Psoas muscle (tissue), 7 donors: ENCODE measurements at regions not wholly inside any gene's neighbourhood (a gene's known extent, or its start where the extent isn't known, plus 50 kb on each side); places are given as distances from the start of the nearest gene placed in this dataset.

Experiments used
- ATAC-seq, 4 donors: fragments of 200-7000 bp; cut with Tn5 transposase; one replicate each; pipeline ENCODE4 v1.9.1; 2020; ENCODE audit warnings: moderate library complexity in 3 of 4, mild to moderate bottlenecking in 2 of 4
- DNase-seq, 2 donors: peaks; one replicate each; pipeline ENCODE4 v3.0.0-alpha.2; 2020
- H3K27ac ChIP-seq: fragments of 200-600 bp; one replicate; pipeline ENCODE4 v1.8.0; 2022
- H3K27me3 ChIP-seq, 3 donors: fragments of 200-600 bp in 1 of 3; one replicate each; pipeline versions ENCODE4 v1.6.1 to v1.8.0; 2013 to 2022; ENCODE audit warnings: low read length in 2 of 3, mild to moderate bottlenecking in 2 of 3, moderate library complexity in 1 of 3; ENCODE audit not compliant: insufficient read depth in 3 of 3
- H3K36me3 ChIP-seq, 2 donors: fragments of 200-600 bp in 1 of 2; one replicate each; pipeline versions ENCODE4 v1.6.1 to v1.8.0; 2013 to 2022; ENCODE audit warnings: low read depth in 1 of 2, mild to moderate bottlenecking in 1 of 2, moderate library complexity in 1 of 2; ENCODE audit not compliant: insufficient read depth in 1 of 2
- H3K4me1 ChIP-seq: fragments of 200-600 bp; one replicate; pipeline ENCODE4 v1.8.0; 2022
- H3K4me3 ChIP-seq: fragments of 200-600 bp; one replicate; pipeline ENCODE4 v1.8.0; 2022; ENCODE audit warnings: mild to moderate bottlenecking
- H3K9me3 ChIP-seq: fragments of 200-600 bp; one replicate; pipeline ENCODE4 v1.8.0; 2022
- WGBS, 3 donors: extraction: QIAGEN DNeasy Blood & Tissue Kit; methylation state at CpG; one replicate each; pipeline versions ENCODE4 v1.1.6 to v1.1.7; 2013; 5-methylcytosine and 5-hydroxymethylcytosine counted together
- intact Hi-C, 2 donors: fragments of 100-400 bp; cut with DNase I; formaldehyde crosslinking; loops; one replicate each; pipeline versions ENCODE4 v1.11.0 to v1.14.2; 2022
- TF ChIP-seq, protein P1 (sequence below): fragments of 200-600 bp; IDR thresholded peaks from one replicate; pipeline ENCODE4 v1.8.0; 2022; ENCODE audit warnings: antibody characterized with exemption
- donor health status: healthy with polysubstance abuse.
- donor health status: DM: no; HTN: no; CAD: no; lungs with moderate emphysema.
- donor health status: Bipolar disorder and iron deficiency.
- donor health status: healthy.
- donor health status: DM: yes; HTN: yes; CAD: no.
- donor health status: DM: no; HTN: no; CAD: no.
- donor health status: DM: yes; HTN: yes; CAD: no.

DNA sequence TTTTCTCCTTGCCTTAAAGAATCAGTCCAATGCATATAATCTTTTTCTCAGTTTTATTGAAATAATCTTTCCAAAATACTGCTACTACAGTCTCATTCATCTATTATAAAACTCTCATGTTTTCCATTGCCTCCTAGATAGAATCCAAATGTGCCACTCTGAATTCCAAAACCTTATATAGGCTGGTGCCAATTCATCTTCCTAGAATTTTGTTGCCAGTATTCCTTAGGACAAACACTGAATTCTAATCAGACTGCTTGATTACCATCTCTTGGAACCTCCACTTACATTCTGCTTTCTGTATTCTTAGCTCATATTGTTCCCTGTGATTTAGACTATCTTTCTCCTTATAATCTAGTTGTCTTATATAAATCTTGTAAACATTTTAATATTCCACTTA is 427.6 kb upstream of the DCC start:
- no peak for ATAC-seq
- TF ChIP-seq, protein P1, sequence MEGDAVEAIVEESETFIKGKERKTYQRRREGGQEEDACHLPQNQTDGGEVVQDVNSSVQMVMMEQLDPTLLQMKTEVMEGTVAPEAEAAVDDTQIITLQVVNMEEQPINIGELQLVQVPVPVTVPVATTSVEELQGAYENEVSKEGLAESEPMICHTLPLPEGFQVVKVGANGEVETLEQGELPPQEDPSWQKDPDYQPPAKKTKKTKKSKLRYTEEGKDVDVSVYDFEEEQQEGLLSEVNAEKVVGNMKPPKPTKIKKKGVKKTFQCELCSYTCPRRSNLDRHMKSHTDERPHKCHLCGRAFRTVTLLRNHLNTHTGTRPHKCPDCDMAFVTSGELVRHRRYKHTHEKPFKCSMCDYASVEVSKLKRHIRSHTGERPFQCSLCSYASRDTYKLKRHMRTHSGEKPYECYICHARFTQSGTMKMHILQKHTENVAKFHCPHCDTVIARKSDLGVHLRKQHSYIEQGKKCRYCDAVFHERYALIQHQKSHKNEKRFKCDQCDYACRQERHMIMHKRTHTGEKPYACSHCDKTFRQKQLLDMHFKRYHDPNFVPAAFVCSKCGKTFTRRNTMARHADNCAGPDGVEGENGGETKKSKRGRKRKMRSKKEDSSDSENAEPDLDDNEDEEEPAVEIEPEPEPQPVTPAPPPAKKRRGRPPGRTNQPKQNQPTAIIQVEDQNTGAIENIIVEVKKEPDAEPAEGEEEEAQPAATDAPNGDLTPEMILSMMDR: no peak
- no peak for DNase-seq
- Histone ChIP-seq H3K9me3 (no peaks in the 10 kb centered on the region), H3K4me3 (no peak overlapping the region), H3K27ac (no peak overlapping the region), H3K4me1 (no peaks in the 10 kb centered on the region), H3K36me3 (no peaks in the 10 kb centered on the region), H3K27me3 (no peaks in the 10 kb centered on the region)
- intact Hi-C loops: no loop called here

DNA sequence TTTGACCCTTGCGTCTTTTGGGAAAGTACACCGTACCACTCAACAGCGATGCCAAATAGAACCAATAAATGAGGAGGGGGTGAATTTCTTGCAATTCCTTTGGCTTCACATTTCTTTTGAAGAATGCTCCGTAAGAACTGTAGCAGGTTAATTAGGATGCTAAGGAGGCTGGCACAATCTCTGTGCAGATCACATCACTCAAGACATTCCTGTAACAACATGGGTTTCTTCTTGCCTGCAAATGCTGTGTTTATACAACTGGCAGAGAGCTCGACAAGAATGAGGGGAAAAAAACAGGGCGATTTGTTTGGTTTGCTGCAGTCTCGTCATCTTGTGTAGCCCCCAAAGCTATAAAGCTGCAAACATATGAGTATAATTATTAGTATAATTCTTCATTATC is 424.8 kb upstream of the DCC start:
- Histone ChIP-seq H3K36me3 (no peaks in the 10 kb centered on the region), H3K27me3 (peaks cover 0 to 3% (median 0%) of the 10 kb centered on the region in 3 donors), H3K9me3 (no peaks in the 10 kb centered on the region), H3K27ac (no peak overlapping the region), H3K4me1 (no peaks in the 10 kb centered on the region), H3K4me3 (no peak overlapping the region)
- DNase-seq: no peak
- WGBS, 3 donors: 46 to 53% (median 49%) methylated on average over 7 of the region's 7 CpGs
- no peak for ATAC-seq
- TF ChIP-seq, protein P1: no peak
- intact Hi-C loops: no loop called here

DNA sequence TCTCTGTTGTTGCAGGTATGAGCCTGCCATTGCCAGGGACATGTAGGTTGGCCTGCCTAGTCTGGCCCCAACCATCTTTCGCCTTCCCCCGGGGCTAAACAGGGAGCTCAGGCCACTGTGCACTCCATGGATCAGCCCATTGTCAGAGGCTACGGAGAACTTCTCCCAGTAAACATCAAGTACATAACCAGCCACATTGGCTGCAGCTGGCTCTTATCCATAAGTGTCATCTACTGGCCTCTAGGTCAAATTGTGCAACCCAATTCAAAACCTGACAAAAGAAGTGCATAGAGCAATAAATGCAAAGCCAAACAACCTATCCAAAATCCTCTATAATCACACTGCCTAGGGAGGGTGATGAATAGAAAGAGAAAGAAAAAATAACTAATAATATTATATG is 418.1 kb upstream of the DCC start:
- H3K4me3 ChIP-seq: no peak overlapping the region
- no peak overlapping the region for H3K27ac ChIP-seq
- no peaks in the 10 kb centered on the region for H3K36me3 ChIP-seq
- ATAC-seq (no peak), DNase-seq (no peak)
- WGBS, 3 donors: 83 to 94% (median 91%) methylated on average over 3 of the region's 3 CpGs
- intact Hi-C loops: no loop called here
- H3K4me1 ChIP-seq: no peaks in the 10 kb centered on the region
- TF ChIP-seq, protein P1: no peak
- H3K27me3 ChIP-seq: peaks cover 0 to 3% (median 0%) of the 10 kb centered on the region in 3 donors
- no peaks in the 10 kb centered on the region for H3K9me3 ChIP-seq

DNA sequence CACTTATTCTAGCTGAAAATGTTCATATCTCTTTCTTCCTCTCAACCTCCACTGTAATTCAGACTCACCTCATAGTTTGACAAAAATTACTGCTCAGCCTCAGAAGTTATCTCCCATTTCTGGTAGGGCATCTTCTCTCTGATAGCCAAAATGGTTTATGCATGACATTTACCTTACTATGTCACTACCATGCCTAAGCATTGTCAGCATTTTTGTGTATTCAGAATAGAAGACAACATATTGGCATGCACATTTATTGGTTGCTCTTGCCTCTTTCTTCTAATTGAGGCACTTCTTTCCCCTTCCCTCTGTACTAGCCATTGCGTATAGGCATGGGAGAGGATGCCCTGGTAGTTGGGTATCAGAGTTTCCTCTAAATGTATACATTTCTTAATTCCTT is 406.1 kb upstream of the DCC start:
- Histone ChIP-seq H3K4me1 (no peaks in the 10 kb centered on the region), H3K9me3 (no peaks in the 10 kb centered on the region), H3K27me3 (no peaks in the 10 kb centered on the region), H3K4me3 (no peak overlapping the region), H3K27ac (no peak overlapping the region), H3K36me3 (no peaks in the 10 kb centered on the region)
- TF ChIP-seq, protein P1: no peak
- WGBS, 3 donors: 81 to 96% (median 82%) methylated on average over 1 of the region's 1 CpG
- DNase-seq: no peak
- intact Hi-C loops: no loop called here
- ATAC-seq: no peak

DNA sequence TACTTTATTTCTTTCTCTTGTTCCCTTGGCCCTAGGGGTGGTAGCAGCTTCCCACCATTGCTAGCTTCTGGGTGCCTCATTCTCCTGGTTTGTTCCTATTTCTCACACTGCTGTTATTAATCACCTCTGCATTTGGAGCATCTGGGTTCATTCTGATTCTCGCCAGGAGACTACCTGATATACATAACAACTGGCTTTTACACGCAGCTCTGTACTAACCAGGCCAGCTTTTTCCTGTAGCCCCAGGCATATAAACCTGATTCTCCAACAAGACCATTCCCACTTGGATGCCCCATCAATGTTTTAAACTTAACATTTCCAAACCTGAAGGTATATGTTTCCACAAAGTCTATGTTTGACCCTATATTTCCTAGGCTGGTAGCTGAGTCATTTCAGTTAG is 403.9 kb upstream of the DCC start:
- intact Hi-C loops: no loop called here
- H3K4me1 ChIP-seq: no peaks in the 10 kb centered on the region
- no peaks in the 10 kb centered on the region for H3K27me3 ChIP-seq
- TF ChIP-seq, protein P1: no peak
- no peaks in the 10 kb centered on the region for H3K9me3 ChIP-seq
- no peak overlapping the region for H3K27ac ChIP-seq
- no peak for DNase-seq
- 71 to 82% (median 82%) methylated on average over 2 of the region's 2 CpGs for WGBS, 3 donors
- H3K4me3 ChIP-seq: no peak overlapping the region
- H3K36me3 ChIP-seq: no peaks in the 10 kb centered on the region
- no peak for ATAC-seq
